GM10266 (cell line): ENCODE measurements at regions not wholly inside any gene's neighbourhood (a gene's known extent, or its start where the extent isn't known, plus 50 kb on each side); places are given as distances from the start of the nearest gene placed in this dataset.
"Not testable (repeated sequence)": the region's sequence is repeated elsewhere in the genome, so short reads cannot be mapped to it uniquely, and the experiment has no call there.

ENCODE experiments used
- DNase-seq: peaks from one replicate; pipeline ENCODE4 v3.0.0; 2012; ENCODE audit errors: extremely low spot score
- TF ChIP-seq, protein P1 (sequence below): IDR thresholded peaks from 2 replicates; pipeline ENCODE4 v1.5.1; 2012; ENCODE audit warnings: mild to moderate bottlenecking, low read depth; ENCODE audit not compliant: control insufficient read depth, insufficient read depth; ENCODE audit errors: missing control alignments

DNA sequence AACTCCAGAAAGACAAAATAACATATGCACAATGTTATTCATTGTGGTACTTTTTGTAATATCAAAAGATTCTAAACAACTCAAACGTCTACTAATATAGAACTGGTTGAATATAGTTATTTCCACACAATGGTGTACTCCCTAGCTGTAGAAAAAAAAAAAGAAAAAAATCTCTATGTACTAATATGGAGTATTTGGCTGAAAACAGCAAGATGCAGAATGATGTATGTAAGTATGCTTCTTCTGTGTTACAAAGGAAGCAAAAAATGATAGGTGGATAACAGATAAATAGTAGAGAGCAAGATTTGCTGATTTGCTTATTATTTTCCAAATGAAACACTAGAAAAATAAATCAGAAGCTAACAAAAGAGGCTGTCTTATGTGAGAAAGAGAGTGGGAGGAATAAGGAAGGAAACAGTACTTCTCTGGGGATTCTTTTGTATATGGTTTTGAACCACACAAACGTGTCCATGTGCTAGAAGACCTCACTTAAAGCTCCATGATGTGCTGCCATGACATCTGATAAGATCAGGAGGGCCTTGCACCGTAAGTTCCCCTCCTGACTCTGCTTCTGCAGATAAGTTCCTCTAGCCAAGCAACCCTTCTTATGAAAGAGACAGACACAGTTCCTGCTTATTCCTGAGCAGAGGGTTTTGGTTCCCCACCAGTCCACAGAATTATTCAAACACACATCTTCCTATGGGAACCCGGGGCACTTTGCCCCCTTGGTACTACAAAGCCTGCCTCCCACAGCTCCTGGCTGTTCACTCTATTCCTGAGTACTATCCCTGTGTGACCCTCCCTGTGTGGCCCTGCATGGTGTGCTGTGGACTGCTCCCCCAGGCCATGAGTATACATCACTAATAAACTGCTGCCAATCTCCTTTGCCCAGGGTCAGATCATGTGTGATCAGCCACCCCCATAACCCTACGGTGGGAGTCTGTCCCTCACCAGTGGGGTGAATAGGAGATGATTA, 159.1 kb downstream of the CCDC71L start:
- TF ChIP-seq, protein P1, sequence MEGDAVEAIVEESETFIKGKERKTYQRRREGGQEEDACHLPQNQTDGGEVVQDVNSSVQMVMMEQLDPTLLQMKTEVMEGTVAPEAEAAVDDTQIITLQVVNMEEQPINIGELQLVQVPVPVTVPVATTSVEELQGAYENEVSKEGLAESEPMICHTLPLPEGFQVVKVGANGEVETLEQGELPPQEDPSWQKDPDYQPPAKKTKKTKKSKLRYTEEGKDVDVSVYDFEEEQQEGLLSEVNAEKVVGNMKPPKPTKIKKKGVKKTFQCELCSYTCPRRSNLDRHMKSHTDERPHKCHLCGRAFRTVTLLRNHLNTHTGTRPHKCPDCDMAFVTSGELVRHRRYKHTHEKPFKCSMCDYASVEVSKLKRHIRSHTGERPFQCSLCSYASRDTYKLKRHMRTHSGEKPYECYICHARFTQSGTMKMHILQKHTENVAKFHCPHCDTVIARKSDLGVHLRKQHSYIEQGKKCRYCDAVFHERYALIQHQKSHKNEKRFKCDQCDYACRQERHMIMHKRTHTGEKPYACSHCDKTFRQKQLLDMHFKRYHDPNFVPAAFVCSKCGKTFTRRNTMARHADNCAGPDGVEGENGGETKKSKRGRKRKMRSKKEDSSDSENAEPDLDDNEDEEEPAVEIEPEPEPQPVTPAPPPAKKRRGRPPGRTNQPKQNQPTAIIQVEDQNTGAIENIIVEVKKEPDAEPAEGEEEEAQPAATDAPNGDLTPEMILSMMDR: no peak
- no peak for DNase-seq

DNA sequence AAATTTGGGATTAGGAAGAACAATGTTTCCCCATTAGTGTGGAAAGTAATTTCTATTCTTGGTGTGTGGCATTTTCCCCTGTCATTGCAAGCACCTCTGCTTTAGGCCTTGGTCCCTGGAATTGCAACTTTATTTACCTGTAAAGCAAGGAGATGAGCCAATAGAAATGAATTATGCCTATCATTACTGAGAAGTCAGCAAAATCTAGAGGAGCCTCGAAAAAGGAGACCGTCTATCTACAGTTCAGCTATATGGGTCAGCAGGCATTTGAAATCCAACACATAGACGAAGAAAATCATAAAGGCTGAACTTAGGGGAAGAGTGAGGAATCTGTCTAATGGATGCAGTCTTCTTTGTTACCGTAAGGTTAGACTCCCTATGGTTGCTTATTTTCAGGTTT, 161.1 kb downstream of the CCDC71L start:
- TF ChIP-seq, protein P1: no peak
- no peak for DNase-seq

DNA sequence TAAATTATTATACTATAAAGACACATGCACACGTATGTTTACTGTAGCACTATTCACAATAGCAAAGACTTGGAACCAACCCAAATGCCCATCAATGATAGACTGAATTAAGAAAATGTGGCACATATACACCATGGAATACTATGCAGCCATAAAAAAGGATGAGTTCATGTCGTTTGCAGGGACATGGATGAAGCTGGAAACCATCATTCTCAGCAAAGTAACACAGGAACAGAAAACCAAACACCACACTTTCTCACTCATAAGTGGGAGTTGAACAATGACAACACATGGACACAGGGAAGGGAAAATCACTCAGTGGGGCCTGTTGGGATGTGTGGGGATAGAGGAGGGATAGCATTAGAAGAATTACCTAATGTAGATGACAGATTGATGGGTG, 163.0 kb downstream of the CCDC71L start:
- not testable (repeated sequence) for DNase-seq

DNA sequence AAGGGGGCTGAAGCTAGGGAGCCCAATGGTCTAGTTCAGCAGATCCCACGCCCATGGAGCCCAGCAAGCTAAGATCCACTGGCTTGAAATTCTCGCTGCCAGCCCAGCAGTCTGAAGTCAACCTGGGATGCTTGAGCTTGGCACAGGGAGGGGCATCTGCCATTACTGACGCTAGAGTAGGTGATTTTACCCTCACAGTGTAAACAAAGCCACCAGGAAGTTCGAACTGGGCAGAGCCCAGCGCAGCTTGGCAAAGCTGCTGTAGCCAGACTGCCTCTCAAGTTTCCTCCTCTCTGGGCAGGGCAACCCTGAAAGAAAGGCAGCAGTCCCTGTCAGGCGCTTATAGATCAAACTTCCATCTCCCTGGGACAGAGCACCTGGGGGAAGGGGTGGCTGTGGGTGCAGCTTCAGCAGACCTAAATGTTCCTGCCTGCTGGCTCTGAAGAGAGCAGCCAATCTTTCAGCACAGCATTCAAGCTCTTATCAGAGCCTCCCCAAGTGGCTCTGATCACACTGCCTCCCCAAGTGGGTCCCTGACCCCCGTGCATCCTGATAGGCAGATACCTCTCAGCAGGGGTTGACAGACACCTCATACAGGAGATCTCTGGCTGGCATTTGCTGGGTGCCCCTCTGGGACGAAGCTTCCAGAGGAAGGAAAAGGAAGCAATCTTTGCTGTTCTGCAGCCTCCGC, 167.8 kb downstream of the CCDC71L start:
- no peak for DNase-seq
- TF ChIP-seq, protein P1: no peak

DNA sequence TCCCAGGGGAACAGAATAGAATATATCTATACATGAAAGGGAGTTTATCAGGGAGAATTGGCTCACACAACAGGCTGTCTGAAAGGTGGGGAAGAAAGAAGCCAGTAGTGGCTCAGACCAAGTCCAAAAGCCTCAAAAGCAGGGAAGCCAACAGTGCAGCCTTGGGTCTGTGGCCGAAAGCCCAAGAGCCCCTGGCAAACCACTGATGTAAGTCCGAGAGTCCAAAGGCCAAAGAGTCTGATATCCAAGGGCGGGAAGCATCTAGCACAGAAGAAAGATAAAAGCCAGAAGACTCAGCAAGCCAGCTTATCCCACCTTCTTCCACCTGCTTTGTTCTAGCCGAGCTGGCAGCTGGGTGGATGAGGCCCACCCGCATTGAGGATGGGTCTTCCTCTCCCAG, 172.5 kb downstream of the CCDC71L start:
- DNase-seq: no peak
- TF ChIP-seq, protein P1: no peak

DNA sequence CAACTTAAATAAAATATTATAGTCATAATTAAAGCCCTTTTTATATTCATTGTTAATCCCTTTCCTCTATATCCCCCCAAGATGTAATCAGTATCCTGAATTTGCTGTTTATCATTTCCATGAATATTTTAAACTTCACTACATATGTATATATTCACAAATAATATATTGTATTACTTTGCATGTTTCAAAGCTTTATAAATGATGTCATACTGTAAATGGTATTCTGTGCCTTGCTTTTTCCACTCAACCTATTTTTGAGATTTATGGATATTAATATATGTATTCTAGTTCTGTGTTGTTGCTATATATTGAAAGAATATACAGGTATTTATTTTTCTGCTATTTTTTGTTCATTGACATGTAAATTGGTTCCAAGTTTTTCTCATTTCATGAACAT, 173.1 kb downstream of the CCDC71L start:
- TF ChIP-seq, protein P1: no peak
- DNase-seq: no peak

DNA sequence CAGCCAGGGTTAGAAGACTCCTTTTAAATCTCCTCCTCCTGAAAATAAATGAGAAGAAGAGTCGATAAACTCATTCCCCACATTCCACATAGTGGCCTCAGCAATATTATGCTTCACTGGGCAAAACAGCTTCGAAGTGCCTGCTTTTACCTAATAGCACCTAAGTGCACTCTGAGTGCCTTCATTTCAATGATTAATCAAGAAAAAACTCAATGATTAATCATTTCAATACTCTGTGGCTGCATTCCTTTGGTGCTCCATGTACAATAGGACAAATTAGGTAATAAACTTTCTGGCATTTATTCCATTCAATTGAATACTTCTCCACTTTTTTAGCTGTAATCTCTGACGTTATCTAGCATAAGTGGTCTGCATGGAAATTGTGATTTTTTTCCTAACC, 174.6 kb downstream of the CCDC71L start:
- DNase-seq: no peak
- TF ChIP-seq, protein P1: no peak
